GM12878 (cell line): ENCODE measurements at regions not wholly inside any gene's neighbourhood (a gene's known extent, or its start where the extent isn't known, plus 50 kb on each side); places are given as distances from the start of the nearest gene placed in this dataset.

Experiments used
- DPF2 ChIP-seq: fragments of 450-650 bp; IDR thresholded peaks from 2 replicates; pipeline ENCODE4 v1.6.1; 2017; ENCODE audit warnings: mild to moderate bottlenecking
- FOS ChIP-seq: IDR thresholded peaks from 3 replicates; pipeline ENCODE4 v1.6.1; 2011; ENCODE audit warnings: borderline replicate concordance; ENCODE audit not compliant: insufficient read length; ENCODE audit errors: extremely low read depth
- NR2C1 ChIP-seq: fragments of 450-650 bp; IDR thresholded peaks from 2 replicates; pipeline ENCODE4 v1.6.1; 2017; ENCODE audit warnings: antibody characterized with exemption, mild to moderate bottlenecking, moderate library complexity
- SMC3 ChIP-seq: IDR thresholded peaks from 2 replicates; pipeline ENCODE4 v1.6.1; 2011; ENCODE audit warnings: low read length, improper control_type of control experiment, borderline replicate concordance
- TF ChIP-seq, protein P1 (sequence below): fragments of 450-650 bp; IDR thresholded peaks from 2 replicates; pipeline ENCODE4 v1.6.1; 2017; ENCODE audit warnings: mild to moderate bottlenecking, moderate library complexity
- TF ChIP-seq, protein P2 (sequence below): fragments of 450-650 bp; IDR thresholded peaks from 2 replicates; pipeline ENCODE4 v1.6.1; 2017; ENCODE audit warnings: mild to moderate bottlenecking, low read depth, inconsistent platforms; ENCODE audit not compliant: poor library complexity, severe bottlenecking

DNA sequence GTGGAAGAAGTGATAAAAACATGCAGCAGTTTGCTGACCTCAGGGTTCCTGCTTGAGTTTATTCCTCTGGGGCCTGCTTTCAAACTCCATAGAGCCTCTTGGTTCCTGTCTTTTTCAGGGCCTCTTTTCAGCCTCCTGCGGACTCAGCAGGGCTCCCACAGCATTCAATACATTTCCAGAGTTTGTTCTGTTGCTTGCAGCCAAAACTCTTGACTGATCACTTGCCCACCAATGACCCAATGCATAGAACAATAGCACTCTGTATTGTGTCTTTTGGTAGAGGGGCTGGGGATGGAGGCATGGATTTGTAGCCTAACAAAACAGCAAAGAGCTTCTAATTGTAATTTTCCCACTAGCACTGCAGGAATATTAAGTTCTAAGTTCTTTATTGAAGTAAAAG, 50.8 kb upstream of the CREB5 start (continued):
- TF ChIP-seq DPF2 (no peak), FOS (no peak), SMC3 (no peak), NR2C1 (no peak)
- TF ChIP-seq, protein P1, sequence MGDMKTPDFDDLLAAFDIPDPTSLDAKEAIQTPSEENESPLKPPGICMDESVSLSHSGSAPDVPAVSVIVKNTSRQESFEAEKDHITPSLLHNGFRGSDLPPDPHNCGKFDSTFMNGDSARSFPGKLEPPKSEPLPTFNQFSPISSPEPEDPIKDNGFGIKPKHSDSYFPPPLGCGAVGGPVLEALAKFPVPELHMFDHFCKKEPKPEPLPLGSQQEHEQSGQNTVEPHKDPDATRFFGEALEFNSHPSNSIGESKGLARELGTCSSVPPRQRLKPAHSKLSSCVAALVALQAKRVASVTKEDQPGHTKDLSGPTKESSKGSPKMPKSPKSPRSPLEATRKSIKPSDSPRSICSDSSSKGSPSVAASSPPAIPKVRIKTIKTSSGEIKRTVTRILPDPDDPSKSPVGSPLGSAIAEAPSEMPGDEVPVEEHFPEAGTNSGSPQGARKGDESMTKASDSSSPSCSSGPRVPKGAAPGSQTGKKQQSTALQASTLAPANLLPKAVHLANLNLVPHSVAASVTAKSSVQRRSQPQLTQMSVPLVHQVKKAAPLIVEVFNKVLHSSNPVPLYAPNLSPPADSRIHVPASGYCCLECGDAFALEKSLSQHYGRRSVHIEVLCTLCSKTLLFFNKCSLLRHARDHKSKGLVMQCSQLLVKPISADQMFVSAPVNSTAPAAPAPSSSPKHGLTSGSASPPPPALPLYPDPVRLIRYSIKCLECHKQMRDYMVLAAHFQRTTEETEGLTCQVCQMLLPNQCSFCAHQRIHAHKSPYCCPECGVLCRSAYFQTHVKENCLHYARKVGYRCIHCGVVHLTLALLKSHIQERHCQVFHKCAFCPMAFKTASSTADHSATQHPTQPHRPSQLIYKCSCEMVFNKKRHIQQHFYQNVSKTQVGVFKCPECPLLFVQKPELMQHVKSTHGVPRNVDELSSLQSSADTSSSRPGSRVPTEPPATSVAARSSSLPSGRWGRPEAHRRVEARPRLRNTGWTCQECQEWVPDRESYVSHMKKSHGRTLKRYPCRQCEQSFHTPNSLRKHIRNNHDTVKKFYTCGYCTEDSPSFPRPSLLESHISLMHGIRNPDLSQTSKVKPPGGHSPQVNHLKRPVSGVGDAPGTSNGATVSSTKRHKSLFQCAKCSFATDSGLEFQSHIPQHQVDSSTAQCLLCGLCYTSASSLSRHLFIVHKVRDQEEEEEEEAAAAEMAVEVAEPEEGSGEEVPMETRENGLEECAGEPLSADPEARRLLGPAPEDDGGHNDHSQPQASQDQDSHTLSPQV = no peak
- TF ChIP-seq, protein P2, sequence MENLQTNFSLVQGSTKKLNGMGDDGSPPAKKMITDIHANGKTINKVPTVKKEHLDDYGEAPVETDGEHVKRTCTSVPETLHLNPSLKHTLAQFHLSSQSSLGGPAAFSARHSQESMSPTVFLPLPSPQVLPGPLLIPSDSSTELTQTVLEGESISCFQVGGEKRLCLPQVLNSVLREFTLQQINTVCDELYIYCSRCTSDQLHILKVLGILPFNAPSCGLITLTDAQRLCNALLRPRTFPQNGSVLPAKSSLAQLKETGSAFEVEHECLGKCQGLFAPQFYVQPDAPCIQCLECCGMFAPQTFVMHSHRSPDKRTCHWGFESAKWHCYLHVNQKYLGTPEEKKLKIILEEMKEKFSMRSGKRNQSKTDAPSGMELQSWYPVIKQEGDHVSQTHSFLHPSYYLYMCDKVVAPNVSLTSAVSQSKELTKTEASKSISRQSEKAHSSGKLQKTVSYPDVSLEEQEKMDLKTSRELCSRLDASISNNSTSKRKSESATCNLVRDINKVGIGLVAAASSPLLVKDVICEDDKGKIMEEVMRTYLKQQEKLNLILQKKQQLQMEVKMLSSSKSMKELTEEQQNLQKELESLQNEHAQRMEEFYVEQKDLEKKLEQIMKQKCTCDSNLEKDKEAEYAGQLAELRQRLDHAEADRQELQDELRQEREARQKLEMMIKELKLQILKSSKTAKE = no peak
